ENCODE measurements at regions not wholly inside any gene's neighbourhood (a gene's known extent, or its start where the extent isn't known, plus 50 kb on each side); places are given as distances from the start of the nearest gene placed in this dataset.
"Not testable (repeated sequence)": the region's sequence is repeated elsewhere in the genome, so short reads cannot be mapped to it uniquely, and the experiment has no call there.

GRCh38 chr7:43042302-43042701 is 70.1 kb upstream of the HECW1 start:
- FAIRE-seq = no peak
- no peak for DNase-seq (ENCODE audit: insufficient read length, low spot score)

- no peak for DNase-seq (ENCODE audit: insufficient read length, low spot score)
- FAIRE-seq = no peak
Measured at GRCh38 chr7:43044511-43044910, 67.9 kb upstream of the HECW1 start.

GRCh38 chr7:43054052-43054722 is 58.3 kb upstream of the HECW1 start:
- DNase-seq (ENCODE audit: insufficient read length, low spot score) = no peak
- FAIRE-seq = no peak

- DNase-seq (ENCODE audit: insufficient read length, low spot score) (no peak), FAIRE-seq (no peak)
Measured at GRCh38 chr7:43057141-43057540, 55.3 kb upstream of the HECW1 start.

- FAIRE-seq = peak; percentile 83
Measured at GRCh38 chr7:43058271-43059066, 54.0 kb upstream of the HECW1 start.

GRCh38 chr7:43059067-43059600 is 53.3 kb upstream of the HECW1 start:
- not testable (repeated sequence) for FAIRE-seq; DNase-seq (ENCODE audit: insufficient read length, low spot score)

More at GRCh38 chr7:43058271-43059066, 54.0 kb upstream of the HECW1 start:
- no peak for DNase-seq (ENCODE audit: insufficient read length, low spot score)
